ENCODE measurements at regions not wholly inside any gene's neighbourhood (a gene's known extent, or its start where the extent isn't known, plus 50 kb on each side); places are given as distances from the start of the nearest gene placed in this dataset.

GRCh38 chr14:98907271-98907670 is 364.7 kb downstream of the BCL11B start:
- no peak overlapping the region for H3K4me3 ChIP-seq (ENCODE audit: low read depth, low read length)
- no peak for TF ChIP-seq CTCF (conservative IDR thresholded peaks at IDR 0.05; ENCODE audit: low read depth, low read length)
- DNase-seq (ENCODE audit: low read depth), result no peak

GRCh38 chr14:98908050-98908449 is 363.9 kb downstream of the BCL11B start:
- DNase-seq (ENCODE audit: low read depth), result no peak
- H3K4me3 ChIP-seq (ENCODE audit: low read depth, low read length), result no peak overlapping the region
- TF ChIP-seq CTCF (conservative IDR thresholded peaks at IDR 0.05; ENCODE audit: low read depth, low read length), result no peak

GRCh38 chr14:98909251-98909944 is 362.6 kb downstream of the BCL11B start:
- no peak for TF ChIP-seq CTCF (conservative IDR thresholded peaks at IDR 0.05; ENCODE audit: low read depth, low read length)
- H3K4me3 ChIP-seq (ENCODE audit: low read depth, low read length), result no peak overlapping the region
- DNase-seq (ENCODE audit: low read depth), result no peak

- no peak for DNase-seq (ENCODE audit: low read depth)
- no peak overlapping the region for H3K4me3 ChIP-seq (ENCODE audit: low read depth, low read length)
- TF ChIP-seq CTCF (conservative IDR thresholded peaks at IDR 0.05; ENCODE audit: low read depth, low read length), result no peak
These were observed 361.9 kb downstream of the BCL11B start for GRCh38 chr14:98910061-98910460.

- no peak for DNase-seq (ENCODE audit: low read depth)
- no peak overlapping the region for H3K4me3 ChIP-seq (ENCODE audit: low read depth, low read length)
- no peak for TF ChIP-seq CTCF (conservative IDR thresholded peaks at IDR 0.05; ENCODE audit: low read depth, low read length)
These were observed 359.3 kb downstream of the BCL11B start for GRCh38 chr14:98912655-98913054.

GRCh38 chr14:98913967-98914650 is 357.9 kb downstream of the BCL11B start:
- no peak for DNase-seq (ENCODE audit: low read depth)
- TF ChIP-seq CTCF (conservative IDR thresholded peaks at IDR 0.05; ENCODE audit: low read depth, low read length), result no peak
- H3K4me3 ChIP-seq (ENCODE audit: low read depth, low read length), result no peak overlapping the region

- no peak for DNase-seq (ENCODE audit: low read depth)
- TF ChIP-seq CTCF (conservative IDR thresholded peaks at IDR 0.05; ENCODE audit: low read depth, low read length), result no peak
- no peak overlapping the region for H3K4me3 ChIP-seq (ENCODE audit: low read depth, low read length)
These were observed 357.1 kb downstream of the BCL11B start for GRCh38 chr14:98914942-98915341.

All from choroid plexus epithelial cell (primary cell).